ENCODE measurements at regions not wholly inside any gene's neighbourhood (a gene's known extent, or its start where the extent isn't known, plus 50 kb on each side); places are given as distances from the start of the nearest gene placed in this dataset.

DNA sequence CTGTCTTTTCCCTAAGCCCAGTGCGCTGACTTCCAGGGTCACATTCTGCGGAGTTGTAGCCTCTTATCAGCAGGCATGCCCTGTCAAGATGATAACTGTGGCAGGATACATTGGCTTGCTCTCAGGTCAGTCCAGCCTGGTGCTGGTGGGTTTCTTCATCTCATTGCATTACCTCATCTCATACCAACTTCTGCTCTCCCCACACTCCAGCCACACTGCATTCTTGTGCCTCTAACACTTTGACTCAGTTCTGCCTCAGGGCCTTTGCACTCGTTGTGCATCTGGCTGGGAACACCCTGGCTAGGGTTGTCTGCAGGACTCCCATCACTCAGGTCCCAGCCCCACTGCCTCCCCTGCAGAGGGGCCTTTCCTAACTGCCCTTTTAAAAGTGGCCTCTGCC is 110.3 kb upstream of the BACH2 start:
- TF ChIP-seq CTCF (IDR thresholded peaks at IDR 0.05) (no peak), EZH2 (IDR thresholded peaks at IDR 0.05; ENCODE audit: borderline replicate concordance, insufficient read depth, low read depth, low read length, poor library complexity, severe bottlenecking) (no peak)

Data from B cell (primary cell).